G401 (cell line): ENCODE measurements at regions not wholly inside any gene's neighbourhood (a gene's known extent, or its start where the extent isn't known, plus 50 kb on each side); places are given as distances from the start of the nearest gene placed in this dataset.

Experiments
- DNase-seq: peaks from one replicate; pipeline ENCODE4 v3.0.0-alpha.2; 2015; ENCODE audit warnings: low spot score
- in situ Hi-C: cut with HindIII; loops from 2 replicates; pipeline ENCODE4 v1.10.0; 2016; ENCODE audit warnings: low sequenced_read_pairs, mixed read lengths

DNA sequence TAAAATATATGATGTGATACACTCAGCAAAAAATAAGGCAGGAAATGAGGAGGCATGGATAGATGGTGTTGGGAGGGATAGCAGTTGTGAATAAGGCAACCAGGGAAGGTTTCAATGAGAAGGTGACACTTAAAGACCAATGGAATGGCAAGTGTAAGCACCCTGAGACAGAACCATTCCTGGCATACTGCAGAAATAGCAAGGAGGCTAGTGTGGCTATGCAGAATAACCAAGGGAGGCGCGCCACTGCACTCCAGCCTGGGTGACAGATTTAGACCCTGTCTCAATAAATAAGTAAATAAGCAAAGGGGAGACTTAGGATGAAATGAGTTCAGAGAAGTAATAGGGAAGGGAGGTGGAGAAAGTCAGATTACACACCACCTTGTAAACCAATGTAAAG, 113.9 kb downstream of the TOMM20 start:
- in situ Hi-C loops, result no loop called here

DNA sequence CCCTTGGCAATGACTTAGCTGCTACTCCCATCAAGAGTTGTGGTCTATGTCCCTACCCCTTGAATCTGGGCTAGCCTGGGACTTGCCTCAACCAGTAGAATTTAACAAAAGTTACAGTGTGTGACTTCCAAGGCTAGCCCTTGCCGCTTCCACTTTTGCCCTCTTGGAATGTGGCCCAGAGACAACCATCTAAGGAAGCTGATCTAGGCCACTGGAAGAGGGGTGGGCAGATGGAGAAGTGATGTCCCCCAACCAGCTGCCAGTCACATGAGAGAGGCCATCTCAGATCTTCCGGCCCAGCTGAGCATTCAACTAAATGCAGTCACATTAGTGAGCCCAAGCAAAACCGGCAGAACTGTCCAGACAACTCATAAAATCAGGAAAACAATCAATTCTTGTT, 115.1 kb downstream of the TOMM20 start:
- DNase-seq, result no peak
- in situ Hi-C loops, result no loop called here

More for the DNA sequence above, 113.9 kb downstream of the TOMM20 start:
- no peak for DNase-seq

DNA sequence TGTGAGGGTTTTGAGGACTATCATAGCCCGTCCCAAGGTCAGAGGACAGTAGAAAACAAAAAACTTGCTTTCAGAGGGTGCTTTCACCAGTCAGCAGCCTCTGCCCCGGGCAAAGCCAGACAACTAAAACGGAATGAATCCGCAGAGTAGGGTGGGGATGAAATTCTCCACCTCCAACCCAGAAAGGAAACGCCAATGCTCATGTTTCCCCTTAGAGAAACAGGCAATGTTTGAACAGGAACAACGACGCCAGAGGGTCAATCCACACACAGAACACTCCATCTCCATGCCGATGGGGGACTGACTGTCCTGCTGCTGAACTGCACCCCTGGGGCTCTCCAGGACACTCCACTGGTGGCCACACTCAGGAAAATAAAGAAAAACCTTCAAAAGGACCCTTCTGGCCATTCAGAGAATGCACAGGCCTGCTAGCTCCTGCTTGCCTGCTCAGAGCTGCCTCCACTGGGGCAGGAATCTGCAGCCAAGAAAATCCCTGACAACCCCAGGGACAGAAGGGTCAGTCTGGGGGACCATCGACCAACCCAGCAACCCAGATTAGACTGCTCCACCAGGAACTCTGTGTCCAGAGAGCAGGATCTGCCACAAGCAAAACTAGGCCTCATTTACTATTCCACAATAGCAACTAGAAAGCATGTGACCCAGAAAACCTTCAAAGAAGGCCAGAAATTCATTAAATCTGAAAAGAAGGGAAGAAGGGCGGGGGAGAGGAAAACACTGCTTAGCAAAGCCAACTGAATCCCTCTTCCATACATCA, 116.0 kb downstream of the TOMM20 start:
- in situ Hi-C loops, result no loop called here
- DNase-seq, result peak; percentile 27

DNA sequence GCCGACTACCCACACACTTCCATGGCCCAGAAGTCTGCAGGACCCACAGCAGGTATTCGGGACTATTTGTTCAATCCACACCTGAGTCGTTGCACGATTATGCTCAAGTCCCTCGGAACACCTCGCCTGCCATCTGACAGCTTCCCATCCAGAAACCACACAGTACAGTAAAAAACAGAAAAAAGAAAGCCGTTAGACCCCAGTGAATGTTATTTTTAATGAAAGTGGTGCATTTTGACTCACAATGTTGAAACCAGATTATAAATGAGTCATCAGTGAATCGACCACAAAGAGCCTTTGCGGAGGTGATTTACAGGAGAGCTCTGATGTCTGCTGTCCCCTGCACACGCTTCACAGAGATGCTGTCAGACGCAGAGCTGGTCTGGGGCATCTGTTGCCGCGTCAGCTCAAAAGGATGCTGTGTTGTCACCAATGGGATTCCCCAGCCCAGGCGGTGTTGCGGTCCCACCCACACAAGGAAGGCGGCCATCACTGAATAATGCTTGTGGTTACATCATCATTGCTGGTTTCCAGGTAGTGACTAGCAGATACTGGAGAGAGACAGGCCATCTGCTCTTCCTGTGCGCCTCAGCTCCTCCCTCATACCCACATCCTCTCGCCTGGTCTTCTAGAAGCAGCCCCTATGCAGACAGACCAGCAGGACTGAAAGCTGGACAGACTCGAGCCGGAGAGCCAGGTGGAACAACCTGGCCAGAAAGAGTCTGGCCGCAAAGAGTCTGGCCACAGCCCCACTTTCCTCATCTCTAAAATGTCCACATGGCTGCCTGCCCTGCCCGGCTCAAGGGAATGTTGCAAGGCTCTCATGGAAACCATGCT, 116.8 kb downstream of the TOMM20 start:
- in situ Hi-C loops, result no loop called here
- DNase-seq, result peak; percentile 90

DNA sequence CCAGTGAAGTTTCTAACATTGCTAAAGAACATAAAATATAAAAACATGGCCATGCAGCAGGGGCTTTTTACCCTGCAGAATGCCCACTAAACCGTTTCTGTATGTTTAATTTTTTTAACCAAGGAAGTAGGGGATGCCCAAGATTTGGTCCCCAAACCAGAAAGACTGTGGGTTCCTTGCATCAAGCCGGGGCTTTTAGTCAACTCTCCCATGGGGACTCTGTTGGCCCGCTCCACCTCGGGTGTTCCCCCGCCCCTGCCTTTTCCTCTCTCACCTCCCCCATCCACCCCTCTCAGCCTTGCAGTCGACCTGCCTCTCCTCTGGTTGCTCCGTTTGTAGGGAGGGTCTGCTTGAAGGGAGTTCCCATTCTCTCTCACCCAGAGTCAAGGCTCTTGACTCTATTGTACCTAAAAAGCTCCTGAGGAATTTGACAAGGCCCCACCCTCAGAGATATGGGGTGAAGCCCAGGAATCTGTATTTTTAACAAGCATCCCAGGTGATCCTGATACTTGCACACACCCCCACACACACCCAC, 117.5 kb downstream of the TOMM20 start:
- DNase-seq, result no peak
- in situ Hi-C loops, result no loop called here

DNA sequence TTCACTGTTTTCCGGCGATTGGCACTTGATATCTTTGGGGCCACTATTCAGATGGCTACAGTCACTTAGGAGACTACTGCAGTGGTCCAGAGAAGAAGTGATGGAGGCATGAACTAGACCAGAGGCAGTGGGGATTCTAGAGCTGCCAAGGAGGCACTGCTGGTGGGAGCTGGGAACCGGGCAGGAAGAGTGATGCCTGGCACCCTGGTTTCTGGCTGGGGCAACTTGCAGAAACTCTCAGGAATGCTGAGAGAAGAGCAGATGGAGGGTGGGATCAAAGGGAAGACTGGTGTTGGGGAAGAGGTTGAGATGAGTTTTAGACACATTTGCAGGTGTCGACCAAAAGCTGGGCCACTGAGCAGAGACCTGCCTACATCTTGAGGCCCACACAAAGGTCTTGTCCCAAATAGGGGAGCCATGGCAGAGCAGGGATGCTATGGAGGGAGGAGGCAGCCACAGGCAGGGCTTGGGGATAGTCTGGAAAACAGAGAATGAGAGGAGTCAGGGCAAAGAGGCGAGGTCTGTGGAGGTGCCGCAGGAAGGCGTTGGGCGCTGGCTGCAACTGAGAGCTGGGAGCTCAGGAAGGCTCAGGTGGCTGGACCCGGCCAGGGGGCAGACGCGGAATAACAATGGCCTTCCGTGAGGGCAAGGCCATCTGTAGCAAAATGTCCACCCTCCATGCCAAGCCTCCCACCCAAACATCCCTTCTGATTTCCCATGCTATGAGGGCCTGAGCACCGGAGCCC, 118.9 kb downstream of the TOMM20 start:
- DNase-seq, result no peak
- in situ Hi-C loops, result no loop called here

DNA sequence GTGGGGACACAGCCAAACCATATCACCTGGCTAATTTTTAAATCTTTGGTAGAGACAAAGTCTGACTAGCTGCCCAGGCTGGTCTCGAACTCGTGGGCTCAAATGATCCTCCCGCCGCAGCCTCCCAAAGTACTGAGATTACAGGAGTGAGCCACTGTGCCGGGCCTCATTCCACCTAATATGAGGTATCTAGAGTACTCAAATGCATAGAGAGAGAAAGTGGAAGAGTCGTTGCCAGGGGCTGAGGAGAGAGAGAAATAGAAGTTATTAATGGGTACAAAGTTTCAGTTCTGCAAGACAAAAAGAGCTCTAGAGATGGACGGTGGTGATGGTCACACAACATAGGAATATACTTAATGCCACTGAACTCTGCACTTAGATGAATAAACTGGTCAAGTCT, 119.6 kb downstream of the TOMM20 start:
- DNase-seq, result no peak
- in situ Hi-C loops, result no loop called here

DNA sequence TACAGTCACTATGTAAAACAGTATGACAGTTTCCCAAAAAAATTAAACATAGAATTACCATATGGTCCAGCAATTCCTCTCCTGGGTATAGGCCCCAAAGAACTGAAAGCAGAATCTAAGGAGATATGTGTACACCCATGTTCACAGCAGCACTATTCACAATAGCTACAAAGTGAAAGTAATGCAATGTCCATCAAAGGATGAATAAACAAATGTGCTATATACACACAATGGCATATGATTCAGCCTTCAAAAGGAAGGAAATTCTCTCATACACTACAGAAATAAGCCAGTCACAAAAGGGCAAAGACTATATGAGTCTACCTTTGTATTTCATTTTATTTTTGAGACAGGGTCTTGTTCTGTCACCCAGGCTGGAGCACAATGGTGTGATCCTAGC, 120.4 kb downstream of the TOMM20 start:
- in situ Hi-C loops, result no loop called here
- DNase-seq, result no peak

DNA sequence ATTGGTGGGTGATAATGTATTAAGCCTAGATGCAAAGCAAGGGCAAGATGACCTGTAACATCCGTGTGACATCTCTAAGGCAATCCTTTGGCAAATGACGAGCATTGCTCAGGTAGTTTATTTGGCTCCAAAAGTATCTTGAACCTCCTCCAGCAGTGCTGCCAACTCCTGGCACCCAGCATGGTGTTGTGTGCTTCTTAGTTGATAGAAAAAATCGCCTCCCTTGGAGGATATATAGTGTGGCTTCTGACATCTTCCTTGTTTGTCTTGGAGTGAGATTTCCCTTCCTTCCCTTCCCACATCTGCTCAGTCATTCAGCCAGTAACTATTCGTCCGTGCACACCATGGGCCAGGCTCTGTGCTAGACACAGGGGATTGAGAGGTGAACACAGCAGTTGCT, 121.8 kb downstream of the TOMM20 start:
- in situ Hi-C loops, result no loop called here
- no peak for DNase-seq

DNA sequence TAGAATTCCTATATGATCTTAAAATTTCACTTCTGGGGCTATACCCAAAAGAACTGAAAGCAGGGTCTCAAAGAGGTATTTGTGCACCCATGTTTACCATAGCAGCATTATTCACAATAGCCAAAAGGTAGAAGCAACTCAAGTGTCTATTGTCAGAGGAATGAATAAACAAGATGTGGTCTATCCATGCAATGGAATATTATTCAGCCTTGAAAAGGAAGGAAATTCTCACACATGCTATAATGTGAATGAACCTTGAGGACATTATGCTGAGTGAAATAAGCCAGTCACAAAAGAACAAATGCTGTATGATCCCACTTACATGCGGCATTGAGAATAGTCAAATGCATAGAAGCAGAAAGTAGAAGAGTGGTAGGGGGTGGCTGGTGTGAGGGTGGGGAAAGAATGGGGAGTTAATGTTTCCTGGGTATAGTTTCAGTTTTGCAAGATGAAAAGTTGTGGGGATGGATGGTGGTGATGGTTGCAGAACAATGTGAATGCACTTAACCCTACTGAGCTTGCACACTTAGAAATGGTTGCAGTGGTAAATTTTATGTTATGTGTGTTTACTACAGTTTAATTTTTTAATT, 122.4 kb downstream of the TOMM20 start:
- DNase-seq, result no peak
- in situ Hi-C loops, result no loop called here

DNA sequence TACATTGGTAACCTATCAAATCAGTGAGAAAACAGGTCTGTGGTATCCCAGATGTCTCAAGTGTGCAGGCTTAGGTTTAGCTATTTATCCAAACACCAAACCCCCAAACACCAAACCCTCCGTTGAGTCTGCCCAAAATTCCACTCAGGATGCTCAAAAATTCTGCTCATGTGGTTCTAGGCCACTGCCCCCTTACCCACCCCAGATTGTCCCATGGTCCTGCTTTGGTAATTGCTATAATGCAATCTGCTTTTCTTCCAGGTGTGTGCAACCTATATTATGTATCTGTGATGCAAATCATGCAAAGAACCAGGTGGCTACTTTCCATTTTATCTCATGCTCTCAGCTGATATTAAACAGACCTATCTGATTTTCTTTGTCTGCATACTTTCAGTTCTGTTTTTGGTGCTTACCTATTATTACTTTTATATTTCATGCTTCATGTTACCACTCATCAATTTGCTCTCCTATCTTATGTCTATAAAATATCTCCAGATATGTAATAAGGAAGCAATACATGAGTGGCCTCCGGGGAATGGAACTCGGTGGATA, 123.7 kb downstream of the TOMM20 start:
- in situ Hi-C loops, result no loop called here
- DNase-seq, result no peak

DNA sequence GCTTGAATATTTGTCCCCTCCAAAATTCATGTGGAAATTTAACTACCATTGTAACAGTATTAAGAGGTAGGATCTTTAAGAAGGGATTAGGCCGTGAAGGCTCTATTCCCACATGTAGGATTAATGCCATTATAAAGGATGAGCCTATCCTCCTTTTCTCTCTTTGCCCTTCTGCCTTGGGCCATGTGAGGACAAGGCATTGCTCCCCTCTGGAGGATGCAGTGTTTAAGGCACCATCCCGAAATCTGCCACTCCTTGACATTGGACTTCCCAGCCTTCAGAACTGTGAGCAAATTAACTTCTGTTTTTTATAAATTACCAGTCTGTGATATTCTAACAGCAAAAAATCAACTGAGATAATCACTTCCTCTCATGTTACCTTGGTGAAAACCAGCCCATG, 124.4 kb downstream of the TOMM20 start:
- no peak for DNase-seq
- in situ Hi-C loops, result no loop called here

DNA sequence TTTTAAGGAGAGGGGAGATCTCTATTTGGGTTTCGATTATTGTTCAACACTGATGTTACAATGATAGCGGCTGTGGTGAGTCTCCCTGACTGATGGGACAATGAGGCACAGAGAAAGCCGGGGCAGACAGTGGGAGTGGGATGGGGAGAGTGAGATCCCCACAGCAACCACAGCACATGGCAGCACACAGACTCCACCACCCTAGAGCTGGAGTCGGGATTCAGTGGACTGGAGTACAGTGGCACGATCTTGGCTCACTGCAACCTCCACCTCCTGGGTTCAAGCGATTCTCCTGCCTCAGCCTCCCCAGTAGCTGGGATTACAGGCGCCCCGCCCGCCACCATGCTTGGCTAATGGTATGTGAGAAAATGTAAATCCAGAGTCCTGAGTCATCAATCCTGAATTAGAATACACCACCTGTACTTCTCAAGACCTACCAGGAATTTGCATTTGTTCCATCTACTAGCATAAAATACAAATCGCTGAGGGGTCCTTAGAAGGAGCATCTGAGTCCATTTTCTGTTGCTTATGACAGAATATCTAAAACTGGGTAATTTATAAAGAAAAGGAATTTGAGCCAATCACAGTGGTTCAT, 125.8 kb downstream of the TOMM20 start:
- in situ Hi-C loops, result no loop called here
- no peak for DNase-seq

DNA sequence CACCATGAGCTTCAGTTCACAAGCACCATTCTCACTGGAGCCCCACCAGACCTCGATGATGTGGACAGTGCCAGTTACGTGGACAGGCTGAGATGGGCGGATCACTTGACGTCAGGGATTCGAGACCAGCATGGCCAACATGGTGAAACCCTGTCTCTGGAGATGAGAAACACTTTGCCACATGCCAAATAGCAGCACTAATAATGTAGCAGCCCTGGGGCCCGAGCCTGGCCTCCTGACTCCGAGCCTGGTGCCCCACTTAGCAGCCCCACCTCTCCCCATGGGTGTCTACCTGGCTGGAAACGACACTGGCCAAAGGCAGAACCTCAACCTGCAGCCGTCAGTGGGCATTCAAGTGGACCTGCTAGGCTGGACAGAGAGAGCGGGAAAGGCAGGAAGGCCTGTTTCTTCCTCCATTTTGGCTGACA, 129.1 kb downstream of the TOMM20 start:
- in situ Hi-C loops, result no loop called here
- DNase-seq, result no peak

DNA sequence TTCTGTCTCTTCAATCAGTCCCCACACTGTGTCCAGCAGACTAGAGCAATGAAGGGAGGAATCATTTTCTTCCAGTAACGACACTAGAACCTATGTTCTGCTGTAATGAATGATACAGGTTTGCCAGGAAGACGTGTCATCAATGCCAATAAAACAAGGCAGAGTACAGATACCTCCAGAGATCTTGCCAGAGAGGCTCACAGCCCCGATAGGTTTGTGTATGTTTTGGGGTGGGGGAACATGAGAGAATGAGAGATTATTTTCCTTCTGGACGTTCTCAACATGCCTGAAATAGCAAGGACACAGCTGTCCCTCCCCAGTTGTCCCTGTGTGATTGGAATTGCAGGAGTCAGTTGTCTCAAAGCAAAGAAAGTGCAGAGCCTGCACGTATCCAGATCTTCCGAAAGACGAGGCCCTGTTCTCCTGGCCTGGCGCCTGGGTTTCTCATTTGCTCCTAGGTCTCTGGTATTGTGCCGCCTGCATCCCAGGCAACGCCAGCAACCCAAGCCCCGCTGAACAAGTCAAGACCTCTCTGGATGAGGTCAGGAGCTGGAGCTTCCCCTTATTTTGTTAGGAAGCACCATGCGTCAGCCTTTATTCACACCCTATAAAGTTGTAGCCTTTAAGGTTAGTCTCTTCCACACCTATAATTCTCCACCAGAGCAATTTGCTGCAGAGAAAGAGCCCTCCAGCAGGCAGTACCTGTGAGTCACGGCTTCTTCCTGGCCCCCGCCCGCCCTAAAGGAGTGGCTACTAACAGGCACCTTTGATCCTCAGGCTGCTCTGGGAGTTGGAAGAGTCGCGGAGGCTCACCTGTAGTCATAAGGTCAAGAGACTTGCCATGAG, 130.5 kb downstream of the TOMM20 start:
- in situ Hi-C loops, result no loop called here
- peak; percentile 36 for DNase-seq

DNA sequence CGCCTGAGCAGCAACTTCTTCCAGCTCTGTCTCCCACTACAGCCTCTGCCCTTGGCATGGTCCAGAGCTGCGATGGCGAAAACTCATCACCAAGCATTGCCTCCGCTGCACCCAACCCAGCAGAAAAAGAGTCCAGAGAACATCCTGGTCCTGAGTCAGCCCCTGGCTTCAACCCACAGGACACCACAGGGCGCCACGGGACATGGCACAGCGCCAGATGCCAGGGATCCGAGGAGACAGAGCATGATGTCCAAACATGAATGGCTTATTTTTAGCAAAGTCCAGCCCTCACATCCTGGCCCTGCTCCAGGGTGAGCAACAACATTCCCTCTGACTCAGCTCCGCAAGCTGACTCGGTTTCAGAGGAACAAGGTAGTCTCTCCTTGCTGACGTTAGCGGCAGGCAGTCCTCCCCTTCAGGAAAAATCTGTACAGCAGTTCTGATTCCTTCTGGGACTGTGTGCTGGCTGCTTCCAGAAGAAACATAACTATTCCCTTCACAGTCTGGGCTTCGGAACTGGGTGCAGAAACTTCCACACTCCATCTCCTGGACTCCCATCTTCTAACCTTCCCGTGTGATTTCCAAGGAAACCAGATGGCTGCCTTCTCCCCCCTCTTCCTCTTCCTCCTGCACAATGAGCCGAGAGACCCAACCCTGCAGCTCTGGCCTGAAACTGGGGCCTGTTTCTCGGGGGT, 131.3 kb downstream of the TOMM20 start:
- peak; percentile 98 for DNase-seq
- in situ Hi-C loops, result no loop called here

DNA sequence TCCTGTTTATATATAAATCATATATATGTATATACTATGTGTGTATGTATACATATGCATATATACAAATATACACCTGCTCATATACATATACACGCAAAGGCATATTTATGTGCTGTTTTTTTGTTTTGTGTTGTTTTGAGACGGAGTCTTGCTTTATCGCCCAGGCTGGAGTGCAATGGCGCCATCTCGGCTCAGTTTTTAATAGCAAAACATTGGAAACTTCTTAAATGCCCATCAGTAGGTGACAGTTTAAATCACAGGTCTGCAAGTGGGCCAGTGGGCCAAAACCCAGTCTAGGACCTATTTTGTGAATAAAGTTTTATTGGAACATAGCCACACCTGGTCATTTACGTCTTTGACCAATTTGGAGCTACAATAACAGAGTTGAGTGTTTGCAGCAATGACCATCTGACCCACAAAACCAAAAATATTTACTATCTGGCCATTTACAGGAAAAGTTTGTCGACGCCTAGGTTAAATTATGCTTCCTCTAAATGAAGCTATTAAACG, 132.3 kb downstream of the TOMM20 start:
- DNase-seq, result no peak
- in situ Hi-C loops, result no loop called here
